Erythroblast (primary cell): ENCODE measurements at regions not wholly inside any gene's neighbourhood (a gene's known extent, or its start where the extent isn't known, plus 50 kb on each side); places are given as distances from the start of the nearest gene placed in this dataset.

Source experiments
- GATA1 ChIP-seq: IDR thresholded peaks from 2 replicates; pipeline ENCODE4 v1.6.1; 2011; ENCODE audit warnings: low read depth, mild to moderate bottlenecking, control low read depth, low read length, moderate library complexity
- POLR2A ChIP-seq: IDR thresholded peaks from 2 replicates; pipeline ENCODE4 v1.6.1; 2011; ENCODE audit warnings: mild to moderate bottlenecking, low read length

DNA sequence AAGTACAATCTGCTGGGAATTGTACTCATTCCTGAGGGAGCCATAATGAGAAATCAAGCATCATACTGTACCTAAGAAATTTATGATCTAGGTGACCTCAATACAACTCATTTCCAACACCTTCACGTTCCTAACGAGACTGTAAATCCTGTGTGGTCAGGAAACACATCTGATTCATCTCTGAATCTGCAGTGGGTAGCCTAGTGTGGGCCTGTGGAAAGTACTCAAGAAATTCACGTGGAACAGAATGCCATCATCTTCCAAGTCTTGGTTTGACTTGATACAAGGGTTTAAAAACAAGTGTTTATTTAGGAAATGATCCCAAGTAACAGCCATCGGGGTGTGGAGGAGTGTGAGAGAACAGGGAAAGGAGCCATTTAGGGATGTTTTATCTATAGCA, 568.9 kb downstream of the EDEM1 start:
- TF ChIP-seq POLR2A (no peak), GATA1 (no peak)
